Panc1 (cell line): ENCODE measurements at regions not wholly inside any gene's neighbourhood (a gene's known extent, or its start where the extent isn't known, plus 50 kb on each side); places are given as distances from the start of the nearest gene placed in this dataset.

Source experiments
- POLR2AphosphoS5 ChIP-seq: IDR thresholded peaks from 2 replicates; pipeline ENCODE4 v1.6.1; 2012; ENCODE audit warnings: mild to moderate bottlenecking, low read depth, low read length, moderate library complexity
- TF ChIP-seq, protein P1 (sequence below): fragments of 450-650 bp; IDR thresholded peaks from 2 replicates; pipeline ENCODE4 v1.5.1; 2017; ENCODE audit warnings: mild to moderate bottlenecking
- TF ChIP-seq, protein P2 (sequence below), 2 experiments: IDR thresholded peaks; 2 replicates each; pipeline ENCODE4 v1.6.1; 2011 to 2012; ENCODE audit warnings: low read depth in 2 of 2, control low read depth in 1 of 2, low read length in 1 of 2, mild to moderate bottlenecking in 1 of 2, moderate library complexity in 1 of 2; ENCODE audit not compliant: insufficient read depth in 1 of 2

DNA sequence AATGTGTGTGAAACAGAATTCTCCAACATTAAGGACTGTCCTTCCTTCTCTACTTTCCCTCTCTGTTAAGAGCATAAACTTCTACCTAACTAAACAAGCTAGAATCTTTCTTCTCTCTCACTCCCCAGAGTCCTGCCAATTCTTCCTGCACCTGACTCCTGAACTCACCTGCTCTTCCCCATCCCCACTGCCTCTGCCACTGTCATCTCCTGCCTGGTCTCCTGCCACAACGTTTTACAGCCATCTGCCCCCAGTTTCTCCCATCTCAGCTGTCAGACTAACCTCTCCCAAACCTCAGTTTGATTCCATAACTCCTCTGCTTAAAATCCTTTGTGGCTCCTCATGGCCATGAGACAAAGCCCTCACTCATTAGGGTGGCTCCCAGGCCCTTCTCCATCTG, 119.8 kb upstream of the FOXN2 start:
- TF ChIP-seq, protein P1, sequence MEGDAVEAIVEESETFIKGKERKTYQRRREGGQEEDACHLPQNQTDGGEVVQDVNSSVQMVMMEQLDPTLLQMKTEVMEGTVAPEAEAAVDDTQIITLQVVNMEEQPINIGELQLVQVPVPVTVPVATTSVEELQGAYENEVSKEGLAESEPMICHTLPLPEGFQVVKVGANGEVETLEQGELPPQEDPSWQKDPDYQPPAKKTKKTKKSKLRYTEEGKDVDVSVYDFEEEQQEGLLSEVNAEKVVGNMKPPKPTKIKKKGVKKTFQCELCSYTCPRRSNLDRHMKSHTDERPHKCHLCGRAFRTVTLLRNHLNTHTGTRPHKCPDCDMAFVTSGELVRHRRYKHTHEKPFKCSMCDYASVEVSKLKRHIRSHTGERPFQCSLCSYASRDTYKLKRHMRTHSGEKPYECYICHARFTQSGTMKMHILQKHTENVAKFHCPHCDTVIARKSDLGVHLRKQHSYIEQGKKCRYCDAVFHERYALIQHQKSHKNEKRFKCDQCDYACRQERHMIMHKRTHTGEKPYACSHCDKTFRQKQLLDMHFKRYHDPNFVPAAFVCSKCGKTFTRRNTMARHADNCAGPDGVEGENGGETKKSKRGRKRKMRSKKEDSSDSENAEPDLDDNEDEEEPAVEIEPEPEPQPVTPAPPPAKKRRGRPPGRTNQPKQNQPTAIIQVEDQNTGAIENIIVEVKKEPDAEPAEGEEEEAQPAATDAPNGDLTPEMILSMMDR, result no peak
- TF ChIP-seq, protein P2, sequence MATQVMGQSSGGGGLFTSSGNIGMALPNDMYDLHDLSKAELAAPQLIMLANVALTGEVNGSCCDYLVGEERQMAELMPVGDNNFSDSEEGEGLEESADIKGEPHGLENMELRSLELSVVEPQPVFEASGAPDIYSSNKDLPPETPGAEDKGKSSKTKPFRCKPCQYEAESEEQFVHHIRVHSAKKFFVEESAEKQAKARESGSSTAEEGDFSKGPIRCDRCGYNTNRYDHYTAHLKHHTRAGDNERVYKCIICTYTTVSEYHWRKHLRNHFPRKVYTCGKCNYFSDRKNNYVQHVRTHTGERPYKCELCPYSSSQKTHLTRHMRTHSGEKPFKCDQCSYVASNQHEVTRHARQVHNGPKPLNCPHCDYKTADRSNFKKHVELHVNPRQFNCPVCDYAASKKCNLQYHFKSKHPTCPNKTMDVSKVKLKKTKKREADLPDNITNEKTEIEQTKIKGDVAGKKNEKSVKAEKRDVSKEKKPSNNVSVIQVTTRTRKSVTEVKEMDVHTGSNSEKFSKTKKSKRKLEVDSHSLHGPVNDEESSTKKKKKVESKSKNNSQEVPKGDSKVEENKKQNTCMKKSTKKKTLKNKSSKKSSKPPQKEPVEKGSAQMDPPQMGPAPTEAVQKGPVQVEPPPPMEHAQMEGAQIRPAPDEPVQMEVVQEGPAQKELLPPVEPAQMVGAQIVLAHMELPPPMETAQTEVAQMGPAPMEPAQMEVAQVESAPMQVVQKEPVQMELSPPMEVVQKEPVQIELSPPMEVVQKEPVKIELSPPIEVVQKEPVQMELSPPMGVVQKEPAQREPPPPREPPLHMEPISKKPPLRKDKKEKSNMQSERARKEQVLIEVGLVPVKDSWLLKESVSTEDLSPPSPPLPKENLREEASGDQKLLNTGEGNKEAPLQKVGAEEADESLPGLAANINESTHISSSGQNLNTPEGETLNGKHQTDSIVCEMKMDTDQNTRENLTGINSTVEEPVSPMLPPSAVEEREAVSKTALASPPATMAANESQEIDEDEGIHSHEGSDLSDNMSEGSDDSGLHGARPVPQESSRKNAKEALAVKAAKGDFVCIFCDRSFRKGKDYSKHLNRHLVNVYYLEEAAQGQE (IDR thresholded peaks at IDR 0.05; ENCODE audit: insufficient read depth in 1 of 2, low read depth in 2 of 2, low read length in 1 of 2), result no peak
- no peak for TF ChIP-seq POLR2AphosphoS5
